ENCODE measurements at regions not wholly inside any gene's neighbourhood (a gene's known extent, or its start where the extent isn't known, plus 50 kb on each side); places are given as distances from the start of the nearest gene placed in this dataset.

DNA sequence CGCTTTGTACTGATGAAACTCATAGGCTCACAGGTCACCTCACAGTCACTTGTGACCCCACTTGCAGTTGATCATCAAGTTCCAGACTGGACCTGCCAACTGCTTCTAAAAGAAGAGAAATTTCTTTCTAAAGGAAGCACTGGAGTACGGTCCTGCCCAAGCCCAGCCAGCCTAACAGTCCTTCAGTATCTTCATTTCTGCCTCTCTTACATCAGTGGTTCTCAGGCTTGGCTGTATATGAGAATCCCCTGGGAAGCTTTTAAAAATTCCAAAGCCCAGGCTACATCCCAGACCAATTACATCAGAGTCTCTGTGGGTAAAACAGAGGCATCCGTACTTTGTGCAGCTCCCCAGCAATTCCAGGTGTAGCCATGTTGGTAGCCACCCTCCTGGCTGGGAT lies 282.1 kb downstream of the NFIB start:
- DNase-seq: no peak

DNA sequence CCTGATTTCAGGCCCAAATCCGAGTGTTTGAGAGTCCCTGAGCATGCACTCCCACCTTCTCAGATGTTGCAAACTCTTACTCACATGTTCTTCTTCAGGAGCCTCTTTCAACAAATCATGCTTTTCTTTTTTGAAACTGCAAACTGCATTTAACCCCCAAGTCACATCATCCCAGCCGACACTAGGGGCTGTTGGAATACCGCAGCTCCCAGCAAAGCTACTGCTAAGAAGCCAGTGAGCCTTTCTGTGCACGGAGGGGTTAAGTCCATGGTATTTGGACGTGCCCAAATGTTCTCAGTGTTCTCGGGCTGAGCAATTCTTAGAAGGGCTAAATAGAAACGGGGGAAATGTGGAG lies 282.9 kb downstream of the NFIB start:
- no peak for DNase-seq

DNA sequence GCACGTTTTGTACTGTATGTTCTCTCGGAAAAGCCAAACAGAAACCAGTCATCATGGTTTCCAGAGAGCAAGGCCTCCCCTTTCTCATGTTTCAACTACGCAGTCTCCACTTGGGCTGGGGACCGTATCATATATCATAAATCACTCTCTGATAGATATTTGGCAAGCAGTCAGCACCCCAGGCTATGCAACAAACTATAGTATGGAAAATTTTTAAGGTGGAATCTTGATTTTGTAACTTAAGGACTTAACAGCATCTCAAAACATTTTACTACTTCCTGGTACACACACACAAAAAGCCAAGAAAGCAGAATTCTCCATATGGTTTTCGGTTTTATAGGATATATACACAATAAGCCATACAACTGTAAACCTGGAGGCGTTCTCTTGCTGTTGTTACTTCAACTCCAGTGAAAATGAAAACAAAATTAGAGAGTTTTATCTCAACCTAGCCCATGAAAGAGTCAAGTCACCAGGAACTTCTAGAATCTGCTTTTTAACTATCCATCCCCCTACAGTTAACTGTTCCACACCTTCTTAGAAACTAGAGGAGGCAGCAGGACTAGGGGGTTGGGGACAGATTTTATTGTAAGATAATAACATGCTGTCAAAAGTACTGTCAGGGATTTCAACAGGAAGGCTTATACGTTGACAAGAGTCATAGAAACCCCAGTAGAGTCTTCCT lies 283.4 kb downstream of the NFIB start:
- no peak for DNase-seq

DNA sequence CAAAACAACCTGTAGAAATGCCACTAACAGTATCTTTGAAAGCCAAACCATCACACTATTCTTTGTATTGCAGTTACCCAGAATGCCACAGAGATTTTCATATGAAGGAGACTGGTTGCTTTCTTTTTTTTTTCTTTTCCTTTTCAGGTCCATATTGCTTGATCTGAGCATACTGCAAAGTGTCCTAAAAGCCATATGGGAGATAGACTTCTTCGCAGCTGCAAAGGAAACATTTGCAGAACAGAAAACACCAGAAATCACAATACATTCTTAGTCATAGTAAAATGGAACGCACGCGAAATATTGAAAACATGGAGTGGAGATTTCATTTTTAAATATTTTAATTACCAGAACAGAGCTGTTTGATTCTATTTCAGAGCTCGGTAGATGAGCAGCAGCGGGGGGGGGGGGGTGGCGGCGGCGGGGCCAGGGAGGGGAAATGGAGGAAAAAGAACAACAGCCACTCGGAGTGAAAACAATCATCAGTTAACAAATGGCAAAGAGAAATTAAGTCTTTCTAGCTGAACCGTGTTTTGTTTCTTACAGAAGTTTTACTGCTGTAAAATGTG lies 284.1 kb downstream of the NFIB start:
- DNase-seq: no peak

DNA sequence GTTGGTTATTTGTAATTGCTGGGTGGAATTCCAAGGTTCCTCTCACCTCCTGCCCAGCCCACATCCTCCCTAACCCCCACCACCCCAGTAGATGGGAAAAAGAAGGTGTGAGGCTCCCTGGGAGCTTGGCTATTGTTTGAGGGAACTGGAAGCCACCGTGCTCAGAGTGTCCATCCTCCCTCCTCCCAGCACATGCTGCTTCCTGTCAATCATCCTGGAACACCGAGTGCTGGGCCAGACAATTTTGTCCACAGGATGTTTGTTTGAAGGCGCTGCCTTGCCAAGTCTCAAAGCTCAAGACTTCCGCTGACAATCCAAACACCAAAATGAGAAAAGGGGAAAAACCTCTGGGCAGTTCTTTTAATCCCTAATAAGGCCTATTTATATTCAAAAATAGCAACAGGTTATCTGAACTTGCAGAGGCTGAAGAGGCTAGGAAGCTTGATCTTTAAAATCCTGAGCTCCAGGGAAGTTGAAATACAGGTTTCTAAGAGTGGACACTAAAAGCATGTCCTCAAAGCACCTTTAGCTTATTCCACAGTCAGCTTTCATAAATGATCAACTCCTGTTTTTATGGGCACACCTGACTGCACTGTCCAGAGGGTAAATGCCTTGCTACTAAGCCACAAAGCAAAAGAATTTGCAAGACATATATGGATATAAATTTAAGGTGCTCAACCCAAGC lies 286.7 kb downstream of the NFIB start:
- no peak for DNase-seq

GRCh38 chr9:14025741-14026140 lies 288.2 kb downstream of the NFIB start:
- no peak for DNase-seq

- DNase-seq: no peak
These were observed 290.7 kb downstream of the NFIB start for GRCh38 chr9:14023285-14023684.

GRCh38 chr9:14021871-14022525 lies 291.9 kb downstream of the NFIB start:
- DNase-seq: no peak

DNA sequence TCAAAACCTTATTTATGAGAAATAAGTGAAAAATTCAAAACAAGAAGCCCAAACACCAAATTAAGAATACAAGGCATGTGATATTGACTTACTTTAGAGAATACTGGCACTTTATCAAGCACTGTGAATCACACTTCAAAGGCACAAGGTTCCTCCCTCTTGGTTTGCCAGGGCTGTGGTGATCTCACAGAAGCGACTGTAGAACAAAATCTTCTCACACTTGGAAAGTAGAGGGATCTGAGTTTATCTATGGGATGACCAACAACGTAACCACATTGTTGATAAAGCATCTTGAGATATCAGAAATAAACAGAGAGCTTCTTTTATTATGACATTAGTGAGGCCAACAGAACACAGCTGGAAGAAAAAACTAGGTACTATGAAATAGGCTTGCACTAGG lies 295.9 kb downstream of the NFIB start:
- DNase-seq: no peak

DNA sequence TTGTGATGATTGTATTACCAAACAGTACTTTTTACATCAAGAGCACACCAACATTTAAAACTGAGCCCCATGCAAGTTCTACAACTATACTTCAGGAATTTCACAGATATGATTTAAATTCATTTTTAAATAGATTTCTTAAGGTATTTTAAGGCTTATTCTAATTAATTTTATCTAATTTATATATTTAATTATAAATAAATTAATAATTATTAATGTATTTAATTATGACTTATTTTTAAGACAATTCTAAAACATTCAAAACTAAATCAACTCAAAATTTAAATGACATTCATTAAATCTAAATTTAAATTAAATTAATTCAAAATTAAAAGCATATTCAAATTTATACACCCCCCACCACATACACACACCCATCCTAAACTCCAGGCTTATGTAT lies 299.2 kb downstream of the NFIB start:
- DNase-seq: no peak

DNA sequence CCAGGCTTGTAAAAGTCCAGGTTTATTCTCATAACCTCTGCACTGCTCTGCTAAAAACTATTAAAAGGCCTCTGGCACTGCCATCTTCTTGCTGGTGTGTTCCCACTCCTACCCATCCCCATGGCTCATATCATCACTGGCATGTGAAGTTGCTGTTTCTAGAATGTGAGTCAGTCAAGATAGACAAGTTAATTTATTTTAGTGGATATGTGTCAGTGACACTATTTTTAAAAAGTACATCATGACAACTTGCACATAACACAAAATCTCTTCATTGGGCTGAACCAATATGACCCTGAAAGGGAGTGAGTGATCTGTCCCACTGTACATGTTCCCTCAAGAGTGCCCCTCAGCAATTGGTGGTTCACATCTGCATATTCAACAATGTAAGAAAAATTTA lies 299.7 kb downstream of the NFIB start:
- DNase-seq: no peak

DNA sequence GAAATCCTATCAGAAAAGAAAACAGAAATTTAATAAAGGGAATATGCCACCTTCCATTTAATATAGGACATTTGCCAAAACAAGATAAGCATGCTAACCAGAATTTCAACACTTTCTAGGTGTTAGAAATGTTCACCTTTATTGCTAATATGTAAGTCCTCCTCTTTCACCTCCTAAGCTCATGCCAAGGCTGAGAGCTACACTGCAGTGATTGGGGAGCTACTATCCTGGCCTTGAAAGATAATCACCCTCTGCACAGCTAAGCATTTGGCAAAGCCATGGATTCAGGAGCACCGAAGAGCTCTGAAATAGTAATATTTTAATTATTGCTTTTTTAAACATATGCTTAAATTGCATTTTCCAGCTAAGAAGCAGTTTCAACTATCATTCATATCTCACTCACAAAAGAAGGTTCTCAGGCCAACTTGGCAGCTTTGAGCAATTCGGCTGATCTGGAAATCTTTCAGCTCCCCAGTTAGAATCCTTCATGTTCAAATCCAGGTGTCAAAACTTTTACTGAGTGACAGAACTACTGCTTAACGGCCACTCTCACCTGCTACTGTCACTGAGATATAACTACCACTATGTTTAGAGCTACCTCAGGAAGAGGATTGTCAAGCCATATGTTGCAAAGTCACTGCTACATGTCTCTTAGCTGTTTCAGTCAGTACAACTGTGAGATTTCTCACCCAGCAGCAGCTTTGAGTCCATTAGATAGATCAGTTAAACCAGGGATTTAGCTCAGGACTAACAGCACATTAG lies 302.0 kb downstream of the NFIB start:
- DNase-seq: no peak

- DNase-seq: no peak
These were observed 306.7 kb downstream of the NFIB start for GRCh38 chr9:14007190-14007769.

GRCh38 chr9:14006386-14007187 lies 307.4 kb downstream of the NFIB start:
- DNase-seq: no peak

DNA sequence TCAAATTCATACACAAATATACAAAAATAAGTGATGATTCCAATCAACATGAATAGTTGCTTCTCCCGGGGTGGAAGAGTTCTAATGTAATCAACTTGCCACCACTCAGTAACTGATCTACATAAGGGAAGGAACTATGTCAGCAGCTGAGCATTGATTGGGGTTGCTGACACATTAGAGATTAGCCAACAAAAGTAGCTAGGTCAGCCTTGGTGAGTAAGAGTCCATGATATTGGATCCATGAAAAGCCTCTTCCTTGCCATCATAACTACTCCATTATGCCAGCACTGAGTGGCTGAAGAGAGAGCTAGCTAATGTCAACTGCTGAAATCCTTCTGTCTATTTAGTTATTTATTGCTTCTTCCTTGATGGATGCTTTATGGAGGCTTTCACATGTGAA lies 309.8 kb downstream of the NFIB start:
- no peak for DNase-seq

- no peak for DNase-seq
These were observed 319.7 kb downstream of the NFIB start for GRCh38 chr9:13994240-13994639.

DNA sequence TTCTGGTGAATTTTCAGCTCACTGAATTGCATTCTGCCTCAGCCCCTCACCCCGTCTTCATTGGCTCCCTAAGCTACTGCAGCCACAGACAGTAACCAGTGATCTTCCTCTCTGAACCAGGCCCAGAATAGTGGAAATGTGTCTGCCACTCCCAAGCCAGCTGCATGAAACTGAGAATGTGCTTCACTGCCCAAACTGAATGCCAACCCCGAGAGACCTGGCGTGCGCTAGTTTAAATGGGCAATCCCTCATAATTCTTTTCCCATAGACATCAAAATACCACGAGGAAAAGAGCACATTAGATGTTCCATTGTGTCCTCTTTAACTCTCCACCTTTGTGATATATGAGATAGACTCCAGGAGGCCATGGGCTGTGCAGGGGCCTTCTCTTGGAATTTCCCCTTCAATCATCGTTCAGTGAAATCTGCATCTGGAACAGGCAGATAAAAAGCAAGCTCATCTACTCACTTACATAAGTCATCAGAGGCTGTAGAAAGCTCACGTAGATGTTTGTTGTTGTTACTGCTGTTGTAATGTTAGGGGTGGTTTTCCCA lies 320.2 kb downstream of the NFIB start:
- no peak for DNase-seq

GRCh38 chr9:13992138-13993088 lies 321.5 kb downstream of the NFIB start:
- DNase-seq: no peak

GRCh38 chr9:13991395-13991794 lies 322.5 kb downstream of the NFIB start:
- no peak for DNase-seq

DNA sequence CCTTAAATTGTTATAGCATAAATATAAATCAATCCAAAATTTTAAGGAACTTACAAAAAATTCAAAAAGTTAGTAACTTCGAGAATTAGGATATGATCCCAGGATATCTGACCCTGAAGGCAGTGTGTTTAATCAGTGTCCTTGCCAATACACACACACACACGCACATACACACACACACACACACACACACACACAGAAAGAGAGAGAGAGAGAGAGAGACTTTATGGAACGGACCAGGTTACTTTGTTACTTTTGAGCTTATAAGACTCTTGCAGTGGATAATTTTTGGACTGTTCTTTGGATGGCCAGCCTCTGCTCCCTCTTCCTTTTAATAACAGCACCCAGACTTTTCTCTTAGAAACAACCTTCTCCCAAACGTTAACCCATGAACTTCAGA lies 322.9 kb downstream of the NFIB start:
- DNase-seq: no peak

DNA sequence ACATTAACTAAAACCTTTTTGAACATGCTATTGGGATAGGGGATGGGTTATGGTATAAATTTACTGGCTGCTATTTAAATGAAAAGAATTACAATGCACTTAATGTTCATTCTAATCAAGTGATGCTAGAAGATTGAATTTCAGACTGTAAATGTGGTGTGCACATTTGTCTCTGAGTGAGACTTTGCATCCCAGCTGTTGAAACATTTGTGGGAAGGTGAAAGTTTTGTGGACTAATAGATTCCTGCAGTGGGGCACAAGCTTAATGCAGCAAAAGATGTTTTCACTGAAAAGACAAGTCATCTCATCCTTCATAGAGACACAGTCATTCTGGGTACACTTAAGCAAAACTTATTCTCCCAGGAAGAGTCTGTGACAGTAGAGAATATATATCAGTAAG lies 323.6 kb downstream of the NFIB start:
- no peak for DNase-seq

All from CD4-positive, alpha-beta T cell treated with Interferon alpha-2 for 1 hour (primary cell).